HepG2 (cell line): ENCODE measurements at regions not wholly inside any gene's neighbourhood (a gene's known extent, or its start where the extent isn't known, plus 50 kb on each side); places are given as distances from the start of the nearest gene placed in this dataset.
A peak's percentile ranks its signal among the peaks of the same experiment; 100 is the strongest.

Experiments
- ATF2 ChIP-seq: sonication (generic); formaldehyde crosslinking; IDR thresholded peaks from 2 replicates; pipeline ENCODE4 v1.4.0; 2020; ENCODE audit warnings: missing genetic modification reagents
- ELF4 ChIP-seq: sonication (generic); formaldehyde crosslinking; IDR thresholded peaks from 2 replicates; pipeline ENCODE4 v1.5.0; 2020; ENCODE audit warnings: missing genetic modification reagents, mild to moderate bottlenecking, moderate library complexity, borderline replicate concordance
- JARID2 ChIP-seq: sonication (generic); formaldehyde crosslinking; IDR thresholded peaks from 2 replicates; pipeline ENCODE4 v1.8.1; 2023; ENCODE audit warnings: missing genetic modification reagents, inconsistent platforms; ENCODE audit not compliant: insufficient replicate concordance
- MBNL3 ChIP-seq: fragments of 250-450 bp; sonication (Bioruptor Pico); conservative IDR thresholded peaks from 2 replicates; pipeline ENCODE4 v1.8.0; 2022; ENCODE audit warnings: mild to moderate bottlenecking, inconsistent platforms
- PAF1 ChIP-seq: IDR thresholded peaks from 2 replicates; pipeline ENCODE4 v1.6.1; 2016; ENCODE audit warnings: missing genetic modification reagents, missing compliant biosample characterization
- RARA ChIP-seq: IDR thresholded peaks from 2 replicates; pipeline ENCODE4 v1.6.1; 2016; ENCODE audit warnings: missing genetic modification reagents, missing compliant biosample characterization
- SMC3 ChIP-seq: IDR thresholded peaks from 2 replicates; pipeline ENCODE4 v1.6.1; 2011; ENCODE audit warnings: low read length, improper control_type of control experiment
- THRA ChIP-seq: sonication (generic); formaldehyde crosslinking; IDR thresholded peaks from 2 replicates; pipeline ENCODE4 v1.4.0; 2020; ENCODE audit warnings: missing genetic modification reagents, borderline replicate concordance
- ZBTB33 ChIP-seq: sonication (generic); formaldehyde crosslinking; IDR thresholded peaks from 2 replicates; pipeline ENCODE4 v1.4.0; 2020; ENCODE audit warnings: missing genetic modification reagents
- ZBTB8A ChIP-seq: sonication (generic); formaldehyde crosslinking; IDR thresholded peaks from 2 replicates; pipeline ENCODE4 v1.4.0; 2020; ENCODE audit warnings: mild to moderate bottlenecking, low read depth, missing genetic modification reagents, borderline replicate concordance
- ZHX2 ChIP-seq, 2 experiments: sonication (generic) in 1 of 2; formaldehyde crosslinking in 1 of 2; IDR thresholded peaks; 2 replicates each; pipeline versions ENCODE4 v1.6.1 to v1.9.0; 2014 to 2022; ENCODE audit warnings: antibody characterized with exemption in 1 of 2, borderline replicate concordance in 1 of 2, inconsistent platforms in 1 of 2, low read depth in 1 of 2, missing genetic modification reagents in 1 of 2
- ZNF124 ChIP-seq: sonication (generic); formaldehyde crosslinking; IDR thresholded peaks from 2 replicates; pipeline ENCODE4 v1.4.0; 2020; ENCODE audit warnings: missing genetic modification reagents
- ZNF484 ChIP-seq: sonication (generic); formaldehyde crosslinking; IDR thresholded peaks from 2 replicates; pipeline ENCODE4 v1.5.1; 2020; ENCODE audit warnings: mild to moderate bottlenecking, low read depth, missing genetic modification reagents, borderline replicate concordance
- ZNF580 ChIP-seq: IDR thresholded peaks from 2 replicates; pipeline ENCODE4 v1.6.1; 2016; ENCODE audit warnings: low read depth, borderline replicate concordance
- ZNF891 ChIP-seq: sonication (generic); formaldehyde crosslinking; IDR thresholded peaks from 2 replicates; pipeline ENCODE4 v1.5.0; 2020; ENCODE audit warnings: mild to moderate bottlenecking, missing genetic modification reagents

- no peak for TF ChIP-seq ZHX2 (IDR thresholded peaks at IDR 0.05; ENCODE audit: low read depth)
- TF ChIP-seq ZHX2 (CRISPR knock-in tag; IDR thresholded peaks at IDR 0.05; ENCODE audit: borderline replicate concordance): no peak
- no peak for TF ChIP-seq ZNF484 (CRISPR knock-in tag)
- TF ChIP-seq PAF1: no peak
- TF ChIP-seq THRA (CRISPR knock-in tag): peak; percentile 33; the same call in 1 of the 2 replicates
- no peak for TF ChIP-seq ZNF891 (CRISPR knock-in tag)
- TF ChIP-seq ZNF580 (CRISPR knock-in tag): no peak
- no peak for TF ChIP-seq ELF4
- TF ChIP-seq MBNL3: no peak
- TF ChIP-seq ATF2 (CRISPR knock-in tag): 0 out of 2 replicates have a peak, but pooled peaks have one; percentile 38
- no peak for TF ChIP-seq JARID2 (CRISPR knock-in tag)
- no peak for TF ChIP-seq ZBTB33 (CRISPR knock-in tag)
- TF ChIP-seq RARA (CRISPR knock-in tag): peak; percentile 49; the same call in 1 of the 2 replicates
- no peak for TF ChIP-seq ZNF124 (CRISPR knock-in tag)
- TF ChIP-seq ZBTB8A (CRISPR knock-in tag): no peak
- peak; percentile 70 for TF ChIP-seq SMC3
Observed at GRCh38 chr1:86811142-86811924, 102.6 kb downstream of the SELENOF start (continued).
